ENCODE measurements at regions not wholly inside any gene's neighbourhood (a gene's known extent, or its start where the extent isn't known, plus 50 kb on each side); places are given as distances from the start of the nearest gene placed in this dataset.
"Not testable (repeated sequence)": the region's sequence is repeated elsewhere in the genome, so short reads cannot be mapped to it uniquely, and the experiment has no call there.

GRCh38 chr3:144590854-144591253, 619.2 kb downstream of the DIPK2A start:
- DNase-seq, result no peak
- Histone ChIP-seq H3K4me2 (peak overlapping the region; percentile 48), H3K4me3 (no peak overlapping the region), H3K27ac (0 out of 2 replicates have a peak overlapping the region, but pooled peaks have one; percentile 29), H3K27me3 (ENCODE audit: insufficient read depth, low read depth) (no peaks in the 10 kb centered on the region), H3K9me3 (ENCODE audit: insufficient read depth, low read depth) (peaks cover 7% of the 10 kb centered on the region; the same call in 1 of the 2 replicates), H3K79me2 (ENCODE audit: low read depth) (no peaks in the 10 kb centered on the region), H3F3A (ENCODE audit: insufficient read depth, low read depth) (no peaks in the 10 kb centered on the region), H4K20me1 (ENCODE audit: insufficient read depth) (no peaks in the 10 kb centered on the region), H3K4me1 (replicated peaks; ENCODE audit: insufficient read depth) (peaks cover 7% of the 10 kb centered on the region; the same call in 1 of the 2 replicates), H3K9me2 (ENCODE audit: insufficient read depth) (no peaks in the 10 kb centered on the region), H3K36me3 (ENCODE audit: low read depth) (no peaks in the 10 kb centered on the region), H2AFZ (peak overlapping the region; percentile 67)
- no TSS peak for BruUV-seq (replicated peaks)
- TF ChIP-seq, protein P1, sequence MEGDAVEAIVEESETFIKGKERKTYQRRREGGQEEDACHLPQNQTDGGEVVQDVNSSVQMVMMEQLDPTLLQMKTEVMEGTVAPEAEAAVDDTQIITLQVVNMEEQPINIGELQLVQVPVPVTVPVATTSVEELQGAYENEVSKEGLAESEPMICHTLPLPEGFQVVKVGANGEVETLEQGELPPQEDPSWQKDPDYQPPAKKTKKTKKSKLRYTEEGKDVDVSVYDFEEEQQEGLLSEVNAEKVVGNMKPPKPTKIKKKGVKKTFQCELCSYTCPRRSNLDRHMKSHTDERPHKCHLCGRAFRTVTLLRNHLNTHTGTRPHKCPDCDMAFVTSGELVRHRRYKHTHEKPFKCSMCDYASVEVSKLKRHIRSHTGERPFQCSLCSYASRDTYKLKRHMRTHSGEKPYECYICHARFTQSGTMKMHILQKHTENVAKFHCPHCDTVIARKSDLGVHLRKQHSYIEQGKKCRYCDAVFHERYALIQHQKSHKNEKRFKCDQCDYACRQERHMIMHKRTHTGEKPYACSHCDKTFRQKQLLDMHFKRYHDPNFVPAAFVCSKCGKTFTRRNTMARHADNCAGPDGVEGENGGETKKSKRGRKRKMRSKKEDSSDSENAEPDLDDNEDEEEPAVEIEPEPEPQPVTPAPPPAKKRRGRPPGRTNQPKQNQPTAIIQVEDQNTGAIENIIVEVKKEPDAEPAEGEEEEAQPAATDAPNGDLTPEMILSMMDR (conservative IDR thresholded peaks at IDR 0.05), result no peak
- TF ChIP-seq EZH2 (IDR thresholded peaks at IDR 0.05; ENCODE audit: low read depth), result no peak
- intact Hi-C loops (cut with micrococcal nuclease; ENCODE audit: unreplicated experiment), result loop anchor here (5.0 kb wide), 1 partner anchor 66 kb away; no protein-coding TSS in a partner anchor
- ChIA-PET POLR2A (ENCODE audit: unreplicated experiment) (interaction anchor here (0.5 kb wide), 1 partner anchor 627 kb away, joined by 10 read pairs; no protein-coding TSS in a partner anchor), CTCF (no interaction called here)

GRCh38 chr3:144593881-144594280, 622.3 kb downstream of the DIPK2A start:
- H4K20me1 ChIP-seq (ENCODE audit: insufficient read depth), result no peaks in the 10 kb centered on the region
- peaks cover 7% of the 10 kb centered on the region; the same call in 1 of the 2 replicates for H3K9me3 ChIP-seq (ENCODE audit: insufficient read depth, low read depth)
- H3K79me2 ChIP-seq (ENCODE audit: low read depth), result no peaks in the 10 kb centered on the region
- H3K4me3 ChIP-seq, result no peak overlapping the region
- TF ChIP-seq EZH2 (IDR thresholded peaks at IDR 0.05; ENCODE audit: low read depth), result no peak
- TF ChIP-seq, protein P1 (conservative IDR thresholded peaks at IDR 0.05), result no peak
- no peaks in the 10 kb centered on the region for H3K27me3 ChIP-seq (ENCODE audit: insufficient read depth, low read depth)
- no peak overlapping the region for H3K27ac ChIP-seq
- no peaks in the 10 kb centered on the region for H3K9me2 ChIP-seq (ENCODE audit: insufficient read depth)
- intact Hi-C loops (cut with micrococcal nuclease; ENCODE audit: unreplicated experiment), result loop anchor here (5.0 kb wide), 1 partner anchor 63 kb away; no protein-coding TSS in a partner anchor
- no peak for DNase-seq
- no peak overlapping the region for H2AFZ ChIP-seq
- POLR2A ChIA-PET (ENCODE audit: unreplicated experiment), result no interaction called here
- no peaks in the 10 kb centered on the region for H3K36me3 ChIP-seq (ENCODE audit: low read depth)
- H3F3A ChIP-seq (ENCODE audit: insufficient read depth, low read depth), result no peaks in the 10 kb centered on the region
- no peak overlapping the region for H3K4me2 ChIP-seq
- CTCF ChIA-PET, result no interaction called here
- no TSS peak for BruUV-seq (replicated peaks)
- peaks cover 7% of the 10 kb centered on the region; the same call in 1 of the 2 replicates for H3K4me1 ChIP-seq (replicated peaks; ENCODE audit: insufficient read depth)

DNA sequence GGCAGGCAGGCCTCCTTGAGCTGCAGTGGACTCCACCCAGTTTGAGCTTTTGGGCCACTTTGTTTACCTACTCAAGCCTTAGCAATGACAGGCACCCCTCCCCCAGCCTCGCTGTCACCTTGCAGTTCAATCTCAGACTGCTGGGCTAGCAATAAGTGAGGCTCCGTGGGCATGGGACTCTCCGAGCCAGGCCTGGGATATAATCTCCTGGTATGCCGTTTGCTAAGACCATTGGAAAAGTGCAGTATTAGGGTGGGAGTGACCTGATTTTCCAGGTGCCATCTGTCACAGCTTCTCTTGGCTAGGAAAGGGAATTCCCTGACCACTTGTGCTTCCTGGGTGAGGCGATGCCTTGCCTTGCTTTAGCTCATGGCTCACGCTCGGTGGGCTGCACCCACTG, 648.6 kb downstream of the DIPK2A start:
- H3K79me2 ChIP-seq (ENCODE audit: low read depth); DNase-seq; BruUV-seq (replicated peaks); H3F3A ChIP-seq (ENCODE audit: insufficient read depth, low read depth); H3K9me3 ChIP-seq (ENCODE audit: insufficient read depth, low read depth); CTCF ChIA-PET; intact Hi-C loops (cut with micrococcal nuclease; ENCODE audit: unreplicated experiment); H3K9me2 ChIP-seq (ENCODE audit: insufficient read depth); H3K27me3 ChIP-seq (ENCODE audit: insufficient read depth, low read depth); H2AFZ ChIP-seq; H3K27ac ChIP-seq; H3K4me3 ChIP-seq; H4K20me1 ChIP-seq (ENCODE audit: insufficient read depth); H3K36me3 ChIP-seq (ENCODE audit: low read depth); H3K4me2 ChIP-seq; POLR2A ChIA-PET (ENCODE audit: unreplicated experiment); H3K4me1 ChIP-seq (replicated peaks; ENCODE audit: insufficient read depth): not testable (repeated sequence)

- intact Hi-C loops (cut with micrococcal nuclease; ENCODE audit: unreplicated experiment), result no loop called here
- POLR2A ChIA-PET (ENCODE audit: unreplicated experiment), result no interaction called here
Measured at GRCh38 chr3:144622845-144623244, 651.2 kb downstream of the DIPK2A start.

More at GRCh38 chr3:144622845-144623244, 651.2 kb downstream of the DIPK2A start:
- H3K27me3 ChIP-seq (ENCODE audit: insufficient read depth, low read depth), result no peaks in the 10 kb centered on the region
- no peak overlapping the region for H3K4me3 ChIP-seq
- H3K4me1 ChIP-seq (replicated peaks; ENCODE audit: insufficient read depth), result no peaks in the 10 kb centered on the region
- DNase-seq, result no peak
- H3K79me2 ChIP-seq (ENCODE audit: low read depth), result no peaks in the 10 kb centered on the region
- TF ChIP-seq, protein P1 (conservative IDR thresholded peaks at IDR 0.05), result no peak
- TF ChIP-seq EZH2 (IDR thresholded peaks at IDR 0.05; ENCODE audit: low read depth), result no peak
- H2AFZ ChIP-seq, result no peak overlapping the region
- H3K4me2 ChIP-seq, result no peak overlapping the region
- BruUV-seq (replicated peaks), result no TSS peak
- no peaks in the 10 kb centered on the region for H3K36me3 ChIP-seq (ENCODE audit: low read depth)
- H3K9me2 ChIP-seq (ENCODE audit: insufficient read depth), result no peaks in the 10 kb centered on the region
- no peaks in the 10 kb centered on the region for H4K20me1 ChIP-seq (ENCODE audit: insufficient read depth)
- CTCF ChIA-PET, result no interaction called here
- no peak overlapping the region for H3K27ac ChIP-seq
- H3F3A ChIP-seq (ENCODE audit: insufficient read depth, low read depth), result no peaks in the 10 kb centered on the region
- no peaks in the 10 kb centered on the region for H3K9me3 ChIP-seq (ENCODE audit: insufficient read depth, low read depth)

All from PC-9 (cell line).